ENCODE measurements at regions not wholly inside any gene's neighbourhood (a gene's known extent, or its start where the extent isn't known, plus 50 kb on each side); places are given as distances from the start of the nearest gene placed in this dataset.
A peak's percentile ranks its signal among the peaks of the same experiment; 100 is the strongest.
"Not testable (repeated sequence)": the region's sequence is repeated elsewhere in the genome, so short reads cannot be mapped to it uniquely, and the experiment has no call there.

- no peaks in the 10 kb centered on the region for H3K27me3 ChIP-seq (replicated peaks; ENCODE audit: insufficient read depth)
- 89% methylated on average over 4 of the region's 4 CpGs for WGBS
- peaks cover 28% of the 10 kb centered on the region for H3K4me1 ChIP-seq (replicated peaks)
- no peaks in the 10 kb centered on the region for H3K36me3 ChIP-seq
- DNase-seq (ENCODE audit: low spot score) = no peak
- intact Hi-C loops (cut with DNase I) = loop anchor here (5.0 kb wide), 1 partner anchor 402 kb away; the partner anchor contains the start of gene ADRA1B
- TF ChIP-seq POLR2AphosphoS5 (IDR thresholded peaks at IDR 0.05) (no peak), CTCF (IDR thresholded peaks at IDR 0.05) (no peak), POLR2A (IDR thresholded peaks at IDR 0.05) (no peak)
- no peak overlapping the region for H3K27ac ChIP-seq
- H3K9me3 ChIP-seq = no peaks in the 10 kb centered on the region
- H3K4me3 ChIP-seq = no peak overlapping the region
Observed at GRCh38 chr5:159515197-159515596, 184.9 kb upstream of the IL12B start.

- no peaks in the 10 kb centered on the region for H3K36me3 ChIP-seq
- intact Hi-C loops (cut with DNase I) = loop anchor here (5.0 kb wide), 1 partner anchor 401 kb away; the partner anchor contains the start of gene ADRA1B
- DNase-seq (ENCODE audit: low spot score) = peak; percentile 24
- H3K4me3 ChIP-seq = no peak overlapping the region
- H3K27ac ChIP-seq = no peak overlapping the region
- TF ChIP-seq POLR2AphosphoS5 (IDR thresholded peaks at IDR 0.05) (peak; percentile 24), CTCF (IDR thresholded peaks at IDR 0.05) (peak; percentile 18 to 76 (median 50)), POLR2A (IDR thresholded peaks at IDR 0.05) (no peak)
- WGBS = 59% methylated on average over 10 of the region's 10 CpGs
- no peaks in the 10 kb centered on the region for H3K9me3 ChIP-seq
- H3K4me1 ChIP-seq (replicated peaks) = peaks cover 21% of the 10 kb centered on the region
- H3K27me3 ChIP-seq (replicated peaks; ENCODE audit: insufficient read depth) = no peaks in the 10 kb centered on the region
Observed at GRCh38 chr5:159515909-159516415, 185.7 kb upstream of the IL12B start.

GRCh38 chr5:159518371-159518770, 188.1 kb upstream of the IL12B start:
- H3K4me3 ChIP-seq = no peak overlapping the region
- no peaks in the 10 kb centered on the region for H3K36me3 ChIP-seq
- DNase-seq (ENCODE audit: low spot score) = peak; percentile 94
- H3K27ac ChIP-seq = peak overlapping the region; percentile 16 to 52
- WGBS = 21% methylated on average over 3 of the region's 3 CpGs
- no peaks in the 10 kb centered on the region for H3K27me3 ChIP-seq (replicated peaks; ENCODE audit: insufficient read depth)
- no peaks in the 10 kb centered on the region for H3K9me3 ChIP-seq
- intact Hi-C loops (cut with DNase I) = loop anchor here (2.0 to 5.0 kb wide), 2 partner anchors 68 to 399 kb away; partner anchors contain the start of gene ADRA1B
- peaks cover 10% of the 10 kb centered on the region for H3K4me1 ChIP-seq (replicated peaks)
- TF ChIP-seq POLR2AphosphoS5 (IDR thresholded peaks at IDR 0.05) (peak; percentile 94), POLR2A (IDR thresholded peaks at IDR 0.05) (no peak)

- H3K27me3 ChIP-seq (replicated peaks; ENCODE audit: insufficient read depth) = no peaks in the 10 kb centered on the region
- TF ChIP-seq CTCF (IDR thresholded peaks at IDR 0.05) = no peak
- TF ChIP-seq POLR2A (IDR thresholded peaks at IDR 0.05) = no peak
- TF ChIP-seq POLR2AphosphoS5 (IDR thresholded peaks at IDR 0.05) = no peak
- no peaks in the 10 kb centered on the region for H3K36me3 ChIP-seq
- 28% methylated on average over 6 of the region's 7 CpGs for WGBS
- peak; percentile 43 for DNase-seq (ENCODE audit: low spot score)
- peak overlapping the region; percentile 16 to 52 for H3K27ac ChIP-seq
- intact Hi-C loops (cut with DNase I) = loop anchor here (2.0 to 5.0 kb wide), 2 partner anchors 69 to 398 kb away; partner anchors contain the start of gene ADRA1B
- H3K4me1 ChIP-seq (replicated peaks) = peaks cover 10% of the 10 kb centered on the region
- H3K9me3 ChIP-seq = no peaks in the 10 kb centered on the region
- no peak overlapping the region for H3K4me3 ChIP-seq
Observed at GRCh38 chr5:159519365-159519764, 189.1 kb upstream of the IL12B start.

GRCh38 chr5:159522841-159523240, 192.6 kb upstream of the IL12B start:
- TF ChIP-seq CTCF (IDR thresholded peaks at IDR 0.05) = no peak
- no peak for TF ChIP-seq POLR2A (IDR thresholded peaks at IDR 0.05)
- no peak for TF ChIP-seq POLR2AphosphoS5 (IDR thresholded peaks at IDR 0.05)
- 98% methylated on average over 2 of the region's 2 CpGs for WGBS
- peaks cover 6% of the 10 kb centered on the region for H3K4me1 ChIP-seq (replicated peaks)
- intact Hi-C loops (cut with DNase I) = no loop called here
- no peak overlapping the region for H3K4me3 ChIP-seq
- H3K27me3 ChIP-seq (replicated peaks; ENCODE audit: insufficient read depth) = no peaks in the 10 kb centered on the region
- no peaks in the 10 kb centered on the region for H3K36me3 ChIP-seq
- no peaks in the 10 kb centered on the region for H3K9me3 ChIP-seq
- DNase-seq (ENCODE audit: low spot score) = no peak
- no peak overlapping the region for H3K27ac ChIP-seq

GRCh38 chr5:159524279-159524678, 194.0 kb upstream of the IL12B start:
- H3K36me3 ChIP-seq; H3K4me3 ChIP-seq; H3K27me3 ChIP-seq (replicated peaks; ENCODE audit: insufficient read depth); intact Hi-C loops (cut with DNase I); H3K4me1 ChIP-seq (replicated peaks); H3K9me3 ChIP-seq; H3K27ac ChIP-seq; DNase-seq (ENCODE audit: low spot score): not testable (repeated sequence)
- 88% methylated on average over 2 of the region's 2 CpGs for whole genome bisulfite sequencing
